H1 (cell line): ENCODE measurements at regions not wholly inside any gene's neighbourhood (a gene's known extent, or its start where the extent isn't known, plus 50 kb on each side); places are given as distances from the start of the nearest gene placed in this dataset.

Experiments used
- CTCF ChIA-PET: fragments of 300-600 bp; sonication (Branson Sonifier 250); formaldehyde crosslinking; loops from one replicate; lab custom pipeline; 2021; ENCODE audit not compliant: partially characterized antibody; lab: Charles Lee
- POLR2A ChIA-PET: fragments of 300-600 bp; sonication (Branson Sonifier 250); formaldehyde crosslinking; loops from one replicate; lab custom pipeline; 2021; ENCODE audit warnings: inconsistent platforms; ENCODE audit not compliant: partially characterized antibody; lab: Charles Lee
- DNase-seq, 2 experiments: peaks; one replicate each; pipeline versions ENCODE4 v3.0.0 to v3.0.0-alpha.2; 2010 to 2022; ENCODE audit warnings: low spot score in 2 of 2, low read depth in 1 of 2, mixed read lengths in 1 of 2
- FAIRE-seq: peaks from 2 replicates; lab custom pipeline; 2011; peaks lifted over from hg19 to GRCh38; lab: Jason Lieb, UNC
- H2AFZ ChIP-seq: 2 replicates; pipeline ENCODE4 v1.8.1; 2012; ENCODE audit warnings: low read length, inconsistent platforms
- H2AK5ac ChIP-seq: 2 replicates; pipeline ENCODE4 v1.6.1; 2013; ENCODE audit warnings: low read depth, low read length
- H2BK120ac ChIP-seq: replicated peaks from 2 replicates; pipeline ENCODE3; 2013; ENCODE audit warnings: low read depth, low read length, inconsistent platforms
- H2BK12ac ChIP-seq: 2 replicates; pipeline ENCODE4 v1.6.1; 2013; ENCODE audit warnings: low read depth, low read length
- H2BK15ac ChIP-seq: 2 replicates; pipeline ENCODE4 v1.6.1; 2013; ENCODE audit warnings: low read length
- H2BK20ac ChIP-seq: 2 replicates; pipeline ENCODE4 v1.6.1; 2013; ENCODE audit warnings: low read length
- H2BK5ac ChIP-seq: 2 replicates; pipeline ENCODE4 v1.6.1; 2013; ENCODE audit warnings: low read depth, low read length
- H3K14ac ChIP-seq: 2 replicates; pipeline ENCODE4 v1.6.1; 2013; ENCODE audit warnings: inconsistent platforms; ENCODE audit not compliant: insufficient read length
- H3K18ac ChIP-seq: 2 replicates; pipeline ENCODE4 v1.6.1; 2013; ENCODE audit warnings: low read length; ENCODE audit errors: extremely low read depth
- H3K23ac ChIP-seq: 2 replicates; pipeline ENCODE4 v1.6.1; 2013; ENCODE audit warnings: inconsistent platforms; ENCODE audit not compliant: insufficient read length
- H3K23me2 ChIP-seq: 2 replicates; pipeline ENCODE4 v1.6.1; 2013; ENCODE audit warnings: low read depth, low read length
- H3K27ac ChIP-seq: 2 replicates; pipeline ENCODE4 v1.6.1; 2011; ENCODE audit warnings: low read depth, low read length, inconsistent platforms
- H3K27me3 ChIP-seq, 4 experiments: replicated peaks in 1 of 4; 1 replicate in 1 of 4; 2 replicates in 3 of 4; pipeline versions ENCODE4 v1.6.1 to v1.8.1; 2011 to 2013; ENCODE audit warnings: low read length in 3 of 4, mild to moderate bottlenecking in 3 of 4, inconsistent platforms in 2 of 4, mixed read lengths in 2 of 4, moderate library complexity in 1 of 4; ENCODE audit not compliant: control insufficient read depth in 3 of 4, insufficient read depth in 3 of 4; ENCODE audit errors: extremely low read depth in 1 of 4
- H3K36me3 ChIP-seq, 4 experiments: 2 replicates each; pipeline versions ENCODE4 v1.6.1 to v1.8.1; 2011 to 2013; ENCODE audit warnings: mild to moderate bottlenecking in 4 of 4, low read length in 3 of 4, moderate library complexity in 2 of 4, control low read depth in 1 of 4, inconsistent platforms in 1 of 4; ENCODE audit not compliant: insufficient read depth in 4 of 4, control insufficient read depth in 2 of 4
- H3K4ac ChIP-seq: replicated peaks from 2 replicates; pipeline ENCODE3; 2013; ENCODE audit warnings: low read length, low read depth, mixed read lengths, inconsistent platforms; ENCODE audit not compliant: insufficient read length
- H3K4me1 ChIP-seq, 4 experiments: replicated peaks in 1 of 4; 1 replicate in 1 of 4; 2 replicates in 3 of 4; pipeline versions ENCODE4 v1.6.1 to v1.8.1; 2011 to 2013; ENCODE audit warnings: low read length in 3 of 4, inconsistent platforms in 2 of 4, mixed read lengths in 1 of 4; ENCODE audit not compliant: insufficient read depth in 4 of 4, control insufficient read depth in 3 of 4
- H3K4me2 ChIP-seq, 2 experiments: 2 replicates each; pipeline versions ENCODE4 v1.6.1 to v1.8.1; 2011 to 2013; ENCODE audit warnings: low read depth in 2 of 2, low read length in 2 of 2, control low read depth in 1 of 2, inconsistent platforms in 1 of 2, mild to moderate bottlenecking in 1 of 2; ENCODE audit not compliant: insufficient read depth in 1 of 2
- H3K4me3 ChIP-seq, 4 experiments: fragments of 200-600, 300-600 bp in 1 of 4; sonication (generic), shearing (Covaris generic), sonication (Bioruptor Twin) in 1 of 4; 2 replicates each; pipeline versions ENCODE4 v1.5.1 to v1.8.1; 2011 to 2016; ENCODE audit warnings: low read length in 4 of 4, low read depth in 3 of 4, control low read depth in 2 of 4, inconsistent platforms in 2 of 4, mild to moderate bottlenecking in 2 of 4, mixed read lengths in 1 of 4, moderate library complexity in 1 of 4; ENCODE audit not compliant: insufficient read depth in 2 of 4; ENCODE audit errors: extremely low read depth in 1 of 4
- H3K56ac ChIP-seq: replicated peaks from 2 replicates; pipeline ENCODE3; 2013; ENCODE audit warnings: low read depth, mild to moderate bottlenecking, mixed read lengths, low read length, inconsistent platforms; ENCODE audit not compliant: insufficient read length
- H3K79me1 ChIP-seq: 2 replicates; pipeline ENCODE4 v1.6.1; 2013; ENCODE audit warnings: low read depth, low read length, control low read depth
- H3K79me2 ChIP-seq, 2 experiments: 2 replicates each; pipeline versions ENCODE4 v1.6.1 to v1.8.1; 2012 to 2013; ENCODE audit warnings: low read length in 2 of 2, mild to moderate bottlenecking in 2 of 2, inconsistent platforms in 1 of 2; ENCODE audit not compliant: insufficient read depth in 2 of 2, control insufficient read depth in 1 of 2
- H3K9ac ChIP-seq, 4 experiments: replicated peaks in 1 of 4; 1 replicate in 1 of 4; 2 replicates in 3 of 4; pipeline versions ENCODE4 v1.6.1 to v1.8.1; 2011 to 2013; ENCODE audit warnings: low read depth in 3 of 4, low read length in 3 of 4, control low read depth in 2 of 4, mild to moderate bottlenecking in 2 of 4, moderate library complexity in 2 of 4, inconsistent platforms in 1 of 4; ENCODE audit errors: extremely low read depth in 1 of 4
- H3K9me3 ChIP-seq, 2 experiments: 2 replicates each; pipeline versions ENCODE4 v1.6.1 to v1.8.1; 2012 to 2013; ENCODE audit warnings: mild to moderate bottlenecking in 2 of 2, moderate library complexity in 2 of 2, control low read depth in 1 of 2, inconsistent platforms in 1 of 2, low read depth in 1 of 2, low read length in 1 of 2, mixed read lengths in 1 of 2; ENCODE audit not compliant: insufficient read depth in 2 of 2
- H4K20me1 ChIP-seq, 2 experiments: replicated peaks in 1 of 2; 2 replicates each; pipeline versions ENCODE3 to v1.8.1; 2011 to 2013; ENCODE audit warnings: inconsistent platforms in 2 of 2, low read length in 2 of 2, mild to moderate bottlenecking in 1 of 2; ENCODE audit not compliant: insufficient read depth in 2 of 2, control insufficient read depth in 1 of 2
- H4K5ac ChIP-seq: 2 replicates; pipeline ENCODE4 v1.6.1; 2013; ENCODE audit warnings: low read length, low read depth, mixed read lengths, inconsistent platforms; ENCODE audit not compliant: insufficient read length
- H4K8ac ChIP-seq: 2 replicates; pipeline ENCODE4 v1.8.0; 2013; ENCODE audit warnings: mild to moderate bottlenecking, moderate library complexity, low read length, inconsistent platforms; ENCODE audit not compliant: insufficient read depth; ENCODE audit errors: extremely low read depth
- H4K91ac ChIP-seq: replicated peaks from 2 replicates; pipeline ENCODE3; 2013; ENCODE audit warnings: low read length, mixed read lengths, inconsistent platforms; ENCODE audit not compliant: insufficient read length
- BCL11A ChIP-seq, 2 experiments: IDR thresholded peaks; one replicate each; pipeline ENCODE4 v1.6.1; 2011; ENCODE audit warnings: low read depth in 2 of 2, low read length in 2 of 2, mild to moderate bottlenecking in 2 of 2
- CBX8 ChIP-seq: fragments of 300-800, 300-1000 bp; sonication (generic); IDR thresholded peaks from 2 replicates; pipeline ENCODE4 v1.7.1; 2016; ENCODE audit warnings: low read depth, low read length, borderline replicate concordance
- CTBP2 ChIP-seq: IDR thresholded peaks from 2 replicates; pipeline ENCODE4 v1.7.0; 2011; ENCODE audit warnings: borderline replicate concordance, mild to moderate bottlenecking, moderate library complexity, mixed read lengths, low read length; ENCODE audit not compliant: insufficient read depth, insufficient read length
- GTF2F1 ChIP-seq: IDR thresholded peaks from 2 replicates; pipeline ENCODE4 v1.6.1; 2012; ENCODE audit warnings: low read depth, low read length, improper control_type of control experiment, borderline replicate concordance
- JUN ChIP-seq: IDR thresholded peaks from 2 replicates; pipeline ENCODE4 v1.6.1; 2011; ENCODE audit warnings: low read depth, mild to moderate bottlenecking, improper control_type of control experiment, low read length
- RXRA ChIP-seq: IDR thresholded peaks from 2 replicates; pipeline ENCODE4 v1.6.1; 2011; ENCODE audit warnings: low read depth, mild to moderate bottlenecking, low read length, moderate library complexity; ENCODE audit not compliant: insufficient read depth
- SAP30 ChIP-seq: fragments of 300-600 bp; sonication (generic); IDR thresholded peaks from 2 replicates; pipeline ENCODE4 v1.7.1; 2012; ENCODE audit warnings: low read length, moderate library complexity, mild to moderate bottlenecking, inconsistent platforms; ENCODE audit not compliant: insufficient read depth, insufficient replicate concordance
- TAF7 ChIP-seq: optimal IDR thresholded peaks from 2 replicates; pipeline ENCODE3; 2011; ENCODE audit warnings: low read depth, mild to moderate bottlenecking, inconsistent platforms, low read length, moderate library complexity, borderline replicate concordance
- YY1 ChIP-seq: IDR thresholded peaks from 2 replicates; pipeline ENCODE4 v1.6.1; 2011; ENCODE audit warnings: low read depth, mild to moderate bottlenecking, low read length
- WGBS, 2 experiments: shearing (Covaris generic) in 1 of 2; methylation state at CpG; one replicate each; pipeline versions ENCODE4 v1.1.6 to v1.1.7; 2013 to 2015; ENCODE audit warnings: low lambda C conversion rate in 2 of 2, mixed read lengths in 2 of 2, inconsistent platforms in 1 of 2, low coverage in 1 of 2, missing lambda C conversion rate in 1 of 2; ENCODE audit not compliant: insufficient replicate concordance in 2 of 2, insufficient coverage in 1 of 2, insufficient read length in 1 of 2; ENCODE audit errors: extremely low coverage in 1 of 2, missing lambda C conversion rate in 1 of 2; 5-methylcytosine and 5-hydroxymethylcytosine counted together
- TF ChIP-seq, protein P1 (sequence below): IDR thresholded peaks from 2 replicates; pipeline ENCODE4 v1.6.1; 2012; ENCODE audit warnings: inconsistent platforms
- TF ChIP-seq, protein P2 (sequence below): IDR thresholded peaks from 2 replicates; pipeline ENCODE4 v1.6.1; 2012; ENCODE audit warnings: inconsistent platforms

DNA sequence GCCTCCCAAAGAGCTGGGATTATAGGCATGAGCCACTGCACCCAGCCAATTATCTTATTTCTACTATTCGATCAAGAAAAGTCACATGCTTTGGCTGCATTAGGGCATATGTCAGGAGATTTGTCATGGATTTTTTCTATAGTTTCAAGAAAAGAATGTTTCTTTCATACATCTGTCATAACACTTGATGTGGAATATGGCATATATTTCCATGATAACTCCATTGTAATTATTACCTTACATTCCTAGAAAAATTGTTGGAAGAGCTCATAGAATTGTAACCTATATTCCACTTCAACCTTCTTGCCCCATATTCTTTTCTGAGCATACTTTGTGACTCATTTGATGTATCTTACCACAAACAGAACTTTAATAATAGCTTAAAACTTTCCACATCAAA lies 740.9 kb upstream of the FLRT2 start:
- no peak for FAIRE-seq
- Histone ChIP-seq H3K23me2 (no peaks in the 10 kb centered on the region), H3K9ac (no peak overlapping the region), H3K23ac (no peak overlapping the region), H2BK20ac (no peak overlapping the region), H3K27me3 (no peaks in the 10 kb centered on the region), H3K18ac (no peak overlapping the region), H3K79me1 (no peaks in the 10 kb centered on the region), H3K4ac (no peak overlapping the region), H2AFZ (no peak overlapping the region), H3K79me2 (no peaks in the 10 kb centered on the region), H3K9me3 (no peaks in the 10 kb centered on the region), H2BK15ac (no peak overlapping the region), H4K91ac (no peak overlapping the region), H2BK12ac (no peak overlapping the region), H3K36me3 (no peaks in the 10 kb centered on the region), H3K14ac (no peak overlapping the region), H4K8ac (no peak overlapping the region), H2BK120ac (no peak overlapping the region), H4K5ac (no peak overlapping the region), H3K56ac (no peak overlapping the region), H4K20me1 (no peaks in the 10 kb centered on the region), H2AK5ac (no peak overlapping the region), H3K4me2 (no peak overlapping the region), H2BK5ac (no peak overlapping the region), H3K27ac (no peak overlapping the region), H3K4me1 (no peaks in the 10 kb centered on the region), H3K4me3 (no peak overlapping the region)
- ChIA-PET CTCF (no interaction called here), POLR2A (no interaction called here)
- WGBS, 2 experiments: 100% methylated on average over 1 of the region's 1 CpG; no CpG with 5 or more reads in 1 of the 2 experiments
- DNase-seq: no peak
- no peak for TF ChIP-seq GTF2F1
- TF ChIP-seq TAF7: no peak
- no peak for TF ChIP-seq JUN
- no peak for TF ChIP-seq BCL11A (IDR thresholded peaks at IDR 0.05; ENCODE audit: low read depth in 2 of 2, low read length in 2 of 2)
- no peak for TF ChIP-seq CBX8
- TF ChIP-seq RXRA: no peak
- TF ChIP-seq CTBP2: no peak
- TF ChIP-seq, protein P1, sequence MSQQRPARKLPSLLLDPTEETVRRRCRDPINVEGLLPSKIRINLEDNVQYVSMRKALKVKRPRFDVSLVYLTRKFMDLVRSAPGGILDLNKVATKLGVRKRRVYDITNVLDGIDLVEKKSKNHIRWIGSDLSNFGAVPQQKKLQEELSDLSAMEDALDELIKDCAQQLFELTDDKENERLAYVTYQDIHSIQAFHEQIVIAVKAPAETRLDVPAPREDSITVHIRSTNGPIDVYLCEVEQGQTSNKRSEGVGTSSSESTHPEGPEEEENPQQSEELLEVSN: no peak
- TF ChIP-seq, protein P2, sequence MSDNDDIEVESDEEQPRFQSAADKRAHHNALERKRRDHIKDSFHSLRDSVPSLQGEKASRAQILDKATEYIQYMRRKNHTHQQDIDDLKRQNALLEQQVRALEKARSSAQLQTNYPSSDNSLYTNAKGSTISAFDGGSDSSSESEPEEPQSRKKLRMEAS: no peak
- no peak for TF ChIP-seq YY1
- no peak for TF ChIP-seq SAP30
